ENCODE measurements at regions not wholly inside any gene's neighbourhood (a gene's known extent, or its start where the extent isn't known, plus 50 kb on each side); places are given as distances from the start of the nearest gene placed in this dataset.

- Histone ChIP-seq H3K9me3 (replicated peaks in 1 of 2; ENCODE audit: control insufficient read depth in 2 of 2, insufficient read depth in 1 of 2, low read depth in 1 of 2, low read length in 2 of 2) (no peaks in the 10 kb centered on the region), H3K23ac (ENCODE audit: low read depth, low read length, poor library complexity) (no peak overlapping the region), H3K14ac (ENCODE audit: low read length) (no peak overlapping the region), H3K18ac (ENCODE audit: low read length) (no peak overlapping the region), H4K8ac (ENCODE audit: low read depth, low read length) (no peak overlapping the region), H3K4me3 (ENCODE audit: low read length in 2 of 2) (no peak overlapping the region), H3K79me1 (ENCODE audit: low read depth, low read length) (no peaks in the 10 kb centered on the region), H2BK15ac (ENCODE audit: low read length) (no peak overlapping the region), H3K4me2 (ENCODE audit: insufficient read depth, low read length, poor library complexity, severe bottlenecking) (no peak overlapping the region), H2BK120ac (ENCODE audit: low read depth, low read length) (no peak overlapping the region), H2AFZ (ENCODE audit: low read length) (no peak overlapping the region), H3K9ac (ENCODE audit: low read depth, low read length, poor library complexity) (no peak overlapping the region), H2BK5ac (ENCODE audit: low read length) (no peak overlapping the region), H2BK12ac (ENCODE audit: low read length) (no peak overlapping the region), H3K4ac (ENCODE audit: low read length) (no peak overlapping the region), H3K27ac (replicated peaks; ENCODE audit: low read length) (no peak overlapping the region), H3K4me1 (ENCODE audit: control insufficient read depth in 2 of 2, insufficient read depth in 1 of 2, low read depth in 1 of 2, low read length in 2 of 2) (no peaks in the 10 kb centered on the region), H3K36me3 (replicated peaks in 1 of 2; ENCODE audit: control insufficient read depth in 2 of 2, insufficient read depth in 2 of 2, low read length in 2 of 2) (no peaks in the 10 kb centered on the region), H2AK5ac (ENCODE audit: low read depth, low read length) (no peak overlapping the region), H3K27me3 (ENCODE audit: control insufficient read depth in 3 of 3, insufficient read depth in 3 of 3, low read depth in 1 of 3, low read length in 3 of 3) (no peaks in the 10 kb centered on the region), H4K91ac (ENCODE audit: low read depth, low read length, poor library complexity) (no peak overlapping the region)
- DNase-seq (ENCODE audit: low spot score): no peak
- whole genome bisulfite sequencing, 2 donors (ENCODE audit: extremely low coverage in 2 of 2, insufficient read length in 2 of 2, insufficient replicate concordance in 1 of 2): no CpG with 5 or more reads among the region's 2 CpGs
Measured at GRCh38 chr3:22939349-22939748, 263.8 kb upstream of the UBE2E2 start.

DNA sequence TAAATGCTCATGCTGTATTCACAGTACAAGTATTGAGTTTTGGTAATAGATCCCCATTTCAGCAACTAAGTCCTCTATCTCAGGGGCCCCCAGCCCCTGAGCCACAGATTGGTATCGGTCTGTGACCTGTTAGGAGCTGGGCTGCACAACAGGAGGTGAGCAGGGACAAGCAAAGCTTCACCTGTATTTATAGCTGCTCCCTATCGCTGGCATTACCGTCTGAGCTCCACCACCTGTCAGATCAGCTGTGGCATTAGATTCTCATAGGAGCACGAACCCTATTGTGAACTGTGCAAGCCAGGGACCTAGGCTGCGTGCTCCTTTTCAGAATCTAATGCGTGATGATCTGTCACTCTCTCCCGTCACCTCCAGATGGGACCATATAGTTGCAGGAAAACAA, 262.8 kb upstream of the UBE2E2 start:
- Histone ChIP-seq H2BK15ac (ENCODE audit: low read length) (no peak overlapping the region), H3K23ac (ENCODE audit: low read depth, low read length, poor library complexity) (no peak overlapping the region), H3K27ac (replicated peaks; ENCODE audit: low read length) (no peak overlapping the region), H3K4me1 (ENCODE audit: control insufficient read depth in 2 of 2, insufficient read depth in 1 of 2, low read depth in 1 of 2, low read length in 2 of 2) (no peaks in the 10 kb centered on the region), H3K36me3 (replicated peaks in 1 of 2; ENCODE audit: control insufficient read depth in 2 of 2, insufficient read depth in 2 of 2, low read length in 2 of 2) (no peaks in the 10 kb centered on the region), H3K9me3 (replicated peaks in 1 of 2; ENCODE audit: control insufficient read depth in 2 of 2, insufficient read depth in 1 of 2, low read depth in 1 of 2, low read length in 2 of 2) (no peaks in the 10 kb centered on the region), H3K4ac (ENCODE audit: low read length) (no peak overlapping the region), H3K4me2 (ENCODE audit: insufficient read depth, low read length, poor library complexity, severe bottlenecking) (no peak overlapping the region), H3K4me3 (ENCODE audit: low read length in 2 of 2) (no peak overlapping the region), H3K79me1 (ENCODE audit: low read depth, low read length) (no peaks in the 10 kb centered on the region), H2BK5ac (ENCODE audit: low read length) (no peak overlapping the region), H3K27me3 (ENCODE audit: control insufficient read depth in 3 of 3, insufficient read depth in 3 of 3, low read depth in 1 of 3, low read length in 3 of 3) (no peaks in the 10 kb centered on the region), H4K91ac (ENCODE audit: low read depth, low read length, poor library complexity) (no peak overlapping the region), H2AFZ (ENCODE audit: low read length) (no peak overlapping the region), H3K18ac (ENCODE audit: low read length) (no peak overlapping the region), H2AK5ac (ENCODE audit: low read depth, low read length) (no peak overlapping the region), H3K14ac (ENCODE audit: low read length) (no peak overlapping the region), H3K9ac (ENCODE audit: low read depth, low read length, poor library complexity) (no peak overlapping the region), H4K8ac (ENCODE audit: low read depth, low read length) (no peak overlapping the region), H2BK120ac (ENCODE audit: low read depth, low read length) (no peak overlapping the region), H2BK12ac (ENCODE audit: low read length) (no peak overlapping the region)
- no CpG with 5 or more reads among the region's 7 CpGs for WGBS, 2 donors (ENCODE audit: extremely low coverage in 2 of 2, insufficient read length in 2 of 2, insufficient replicate concordance in 1 of 2)
- DNase-seq (ENCODE audit: low spot score): no peak

- no peak overlapping the region for H2AFZ ChIP-seq (ENCODE audit: low read length)
Measured at GRCh38 chr3:22942981-22943380, 260.1 kb upstream of the UBE2E2 start.

GRCh38 chr3:22947851-22948250, 255.3 kb upstream of the UBE2E2 start:
- peaks cover 0 to 2% of the 10 kb centered on the region in 2 donors for H3K4me1 ChIP-seq (ENCODE audit: control insufficient read depth in 2 of 2, insufficient read depth in 1 of 2, low read depth in 1 of 2, low read length in 2 of 2)
- H2AK5ac ChIP-seq (ENCODE audit: low read depth, low read length): no peak overlapping the region
- no peak overlapping the region for H3K4me3 ChIP-seq (ENCODE audit: low read length in 2 of 2)
- no peak overlapping the region for H4K8ac ChIP-seq (ENCODE audit: low read depth, low read length)
- no peak overlapping the region for H2BK5ac ChIP-seq (ENCODE audit: low read length)
- no peak overlapping the region for H3K27ac ChIP-seq (replicated peaks; ENCODE audit: low read length)
- no peaks in the 10 kb centered on the region for H3K79me1 ChIP-seq (ENCODE audit: low read depth, low read length)
- H2BK15ac ChIP-seq (ENCODE audit: low read length): no peak overlapping the region
- no peak overlapping the region for H4K91ac ChIP-seq (ENCODE audit: low read depth, low read length, poor library complexity)
- H3K4ac ChIP-seq (ENCODE audit: low read length): no peak overlapping the region
- H3K27me3 ChIP-seq (ENCODE audit: control insufficient read depth in 3 of 3, insufficient read depth in 3 of 3, low read depth in 1 of 3, low read length in 3 of 3): no peaks in the 10 kb centered on the region
- WGBS, 2 donors (ENCODE audit: extremely low coverage in 2 of 2, insufficient read length in 2 of 2, insufficient replicate concordance in 1 of 2): no CpG with 5 or more reads among the region's 2 CpGs
- no peak overlapping the region for H2BK12ac ChIP-seq (ENCODE audit: low read length)
- no peak overlapping the region for H2BK120ac ChIP-seq (ENCODE audit: low read depth, low read length)
- H3K18ac ChIP-seq (ENCODE audit: low read length): no peak overlapping the region
- H3K14ac ChIP-seq (ENCODE audit: low read length): no peak overlapping the region
- H3K23ac ChIP-seq (ENCODE audit: low read depth, low read length, poor library complexity): no peak overlapping the region
- no peak overlapping the region for H3K9ac ChIP-seq (ENCODE audit: low read depth, low read length, poor library complexity)
- H3K36me3 ChIP-seq (replicated peaks in 1 of 2; ENCODE audit: control insufficient read depth in 2 of 2, insufficient read depth in 2 of 2, low read length in 2 of 2): no peaks in the 10 kb centered on the region
- no peak overlapping the region for H2AFZ ChIP-seq (ENCODE audit: low read length)
- DNase-seq (ENCODE audit: low spot score): no peak
- H3K4me2 ChIP-seq (ENCODE audit: insufficient read depth, low read length, poor library complexity, severe bottlenecking): no peak overlapping the region
- H3K9me3 ChIP-seq (replicated peaks in 1 of 2; ENCODE audit: control insufficient read depth in 2 of 2, insufficient read depth in 1 of 2, low read depth in 1 of 2, low read length in 2 of 2): peaks cover 0 to 2% of the 10 kb centered on the region in 2 donors

More at GRCh38 chr3:22942981-22943380, 260.1 kb upstream of the UBE2E2 start:
- H3K4me2 ChIP-seq (ENCODE audit: insufficient read depth, low read length, poor library complexity, severe bottlenecking): no peak overlapping the region
- no peaks in the 10 kb centered on the region for H3K79me1 ChIP-seq (ENCODE audit: low read depth, low read length)
- H2BK120ac ChIP-seq (ENCODE audit: low read depth, low read length): no peak overlapping the region
- no peak overlapping the region for H3K18ac ChIP-seq (ENCODE audit: low read length)
- no peak overlapping the region for H3K4ac ChIP-seq (ENCODE audit: low read length)
- no peak overlapping the region for H2BK15ac ChIP-seq (ENCODE audit: low read length)
- H4K8ac ChIP-seq (ENCODE audit: low read depth, low read length): no peak overlapping the region
- no peak overlapping the region for H2BK5ac ChIP-seq (ENCODE audit: low read length)
- no peak overlapping the region for H3K4me3 ChIP-seq (ENCODE audit: low read length in 2 of 2)
- no peak overlapping the region for H2AK5ac ChIP-seq (ENCODE audit: low read depth, low read length)
- H3K9me3 ChIP-seq (replicated peaks in 1 of 2; ENCODE audit: control insufficient read depth in 2 of 2, insufficient read depth in 1 of 2, low read depth in 1 of 2, low read length in 2 of 2): no peaks in the 10 kb centered on the region
- H4K91ac ChIP-seq (ENCODE audit: low read depth, low read length, poor library complexity): no peak overlapping the region
- no peak overlapping the region for H3K27ac ChIP-seq (replicated peaks; ENCODE audit: low read length)
- no peaks in the 10 kb centered on the region for H3K4me1 ChIP-seq (ENCODE audit: control insufficient read depth in 2 of 2, insufficient read depth in 1 of 2, low read depth in 1 of 2, low read length in 2 of 2)
- no peak overlapping the region for H3K14ac ChIP-seq (ENCODE audit: low read length)
- H3K23ac ChIP-seq (ENCODE audit: low read depth, low read length, poor library complexity): no peak overlapping the region
- no peak overlapping the region for H3K9ac ChIP-seq (ENCODE audit: low read depth, low read length, poor library complexity)
- no peaks in the 10 kb centered on the region for H3K27me3 ChIP-seq (ENCODE audit: control insufficient read depth in 3 of 3, insufficient read depth in 3 of 3, low read depth in 1 of 3, low read length in 3 of 3)
- DNase-seq (ENCODE audit: low spot score): no peak
- no peaks in the 10 kb centered on the region for H3K36me3 ChIP-seq (replicated peaks in 1 of 2; ENCODE audit: control insufficient read depth in 2 of 2, insufficient read depth in 2 of 2, low read length in 2 of 2)
- H2BK12ac ChIP-seq (ENCODE audit: low read length): no peak overlapping the region
